PFSK-1 (cell line): ENCODE measurements at regions not wholly inside any gene's neighbourhood (a gene's known extent, or its start where the extent isn't known, plus 50 kb on each side); places are given as distances from the start of the nearest gene placed in this dataset.

Source experiments
- FOXP2 ChIP-seq: optimal IDR thresholded peaks from 2 replicates; pipeline ENCODE3; 2011; ENCODE audit warnings: borderline replicate concordance, control low read depth, inconsistent platforms; ENCODE audit not compliant: insufficient read depth; ENCODE audit errors: extremely low read length, extremely low read depth
- POLR2AphosphoS5 ChIP-seq: IDR thresholded peaks from 2 replicates; pipeline ENCODE4 v1.6.1; 2012; ENCODE audit warnings: low read depth, mild to moderate bottlenecking, control low read depth, low read length, moderate library complexity
- TAF1 ChIP-seq: IDR thresholded peaks from 2 replicates; pipeline ENCODE4 v1.6.1; 2012; ENCODE audit warnings: low read length, control low read depth, borderline replicate concordance; ENCODE audit not compliant: insufficient read depth
- TF ChIP-seq, protein P1 (sequence below), 2 experiments: IDR thresholded peaks; 2 replicates each; pipeline versions ENCODE4 v1.6.1 to v1.8.0; 2011 to 2012; ENCODE audit warnings: low read depth in 2 of 2, low read length in 2 of 2, control low read depth in 1 of 2, inconsistent platforms in 1 of 2, mild to moderate bottlenecking in 1 of 2, moderate library complexity in 1 of 2; ENCODE audit not compliant: insufficient read depth in 1 of 2

DNA sequence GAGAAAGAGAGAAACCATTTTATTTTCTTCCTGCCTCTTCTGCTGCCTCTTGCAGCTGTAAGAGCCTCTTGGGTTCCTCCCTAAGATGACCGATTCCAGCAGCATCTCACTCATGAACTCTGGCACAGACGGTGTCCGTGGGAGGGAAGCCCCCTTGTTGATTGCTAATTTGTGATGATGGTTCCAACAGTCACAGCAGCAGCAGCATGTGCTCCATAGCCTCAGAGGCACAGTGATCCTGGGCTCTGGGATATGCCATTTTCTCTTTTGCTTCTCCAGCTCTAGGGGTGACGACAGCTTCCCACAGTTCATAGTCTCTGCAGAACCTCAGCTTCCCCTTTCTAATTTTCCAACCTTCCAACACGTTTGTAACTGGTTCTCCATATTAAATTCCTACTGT lies 324.2 kb upstream of the HS6ST1 start:
- TF ChIP-seq, protein P1, sequence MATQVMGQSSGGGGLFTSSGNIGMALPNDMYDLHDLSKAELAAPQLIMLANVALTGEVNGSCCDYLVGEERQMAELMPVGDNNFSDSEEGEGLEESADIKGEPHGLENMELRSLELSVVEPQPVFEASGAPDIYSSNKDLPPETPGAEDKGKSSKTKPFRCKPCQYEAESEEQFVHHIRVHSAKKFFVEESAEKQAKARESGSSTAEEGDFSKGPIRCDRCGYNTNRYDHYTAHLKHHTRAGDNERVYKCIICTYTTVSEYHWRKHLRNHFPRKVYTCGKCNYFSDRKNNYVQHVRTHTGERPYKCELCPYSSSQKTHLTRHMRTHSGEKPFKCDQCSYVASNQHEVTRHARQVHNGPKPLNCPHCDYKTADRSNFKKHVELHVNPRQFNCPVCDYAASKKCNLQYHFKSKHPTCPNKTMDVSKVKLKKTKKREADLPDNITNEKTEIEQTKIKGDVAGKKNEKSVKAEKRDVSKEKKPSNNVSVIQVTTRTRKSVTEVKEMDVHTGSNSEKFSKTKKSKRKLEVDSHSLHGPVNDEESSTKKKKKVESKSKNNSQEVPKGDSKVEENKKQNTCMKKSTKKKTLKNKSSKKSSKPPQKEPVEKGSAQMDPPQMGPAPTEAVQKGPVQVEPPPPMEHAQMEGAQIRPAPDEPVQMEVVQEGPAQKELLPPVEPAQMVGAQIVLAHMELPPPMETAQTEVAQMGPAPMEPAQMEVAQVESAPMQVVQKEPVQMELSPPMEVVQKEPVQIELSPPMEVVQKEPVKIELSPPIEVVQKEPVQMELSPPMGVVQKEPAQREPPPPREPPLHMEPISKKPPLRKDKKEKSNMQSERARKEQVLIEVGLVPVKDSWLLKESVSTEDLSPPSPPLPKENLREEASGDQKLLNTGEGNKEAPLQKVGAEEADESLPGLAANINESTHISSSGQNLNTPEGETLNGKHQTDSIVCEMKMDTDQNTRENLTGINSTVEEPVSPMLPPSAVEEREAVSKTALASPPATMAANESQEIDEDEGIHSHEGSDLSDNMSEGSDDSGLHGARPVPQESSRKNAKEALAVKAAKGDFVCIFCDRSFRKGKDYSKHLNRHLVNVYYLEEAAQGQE (IDR thresholded peaks at IDR 0.05; ENCODE audit: insufficient read depth in 1 of 2, low read depth in 2 of 2, low read length in 2 of 2), result no peak
- TF ChIP-seq POLR2AphosphoS5, result no peak
- no peak for TF ChIP-seq TAF1
- no peak for TF ChIP-seq FOXP2
